Panc1 (cell line): ENCODE measurements at regions not wholly inside any gene's neighbourhood (a gene's known extent, or its start where the extent isn't known, plus 50 kb on each side); places are given as distances from the start of the nearest gene placed in this dataset.

Experiments used
- ATAC-seq: fragments of 200-7000 bp; cut with Tn5 transposase; 2 replicates; pipeline ENCODE4 v1.9.1; 2020; ENCODE audit warnings: mild to moderate bottlenecking, moderate library complexity
- BruUV-seq: library from RNA; stranded (reverse); fragments of 400-500 nt; replicated peaks from 2 replicates; lab custom pipeline; 2021; lab: Mats Ljungman, UMichigan
- CTCF ChIA-PET: fragments of 300-600 bp; sonication (Branson Sonifier 250); formaldehyde crosslinking; loops from one replicate; lab custom pipeline; 2022; ENCODE audit warnings: antibody characterized with exemption; lab: Charles Lee
- POLR2A ChIA-PET: fragments of 300-600 bp; sonication (Branson Sonifier 250); formaldehyde crosslinking; loops from one replicate; lab custom pipeline; 2022; ENCODE audit warnings: antibody characterized with exemption; lab: Charles Lee
- DNase-seq: peaks from one replicate; pipeline ENCODE4 v3.0.0-alpha.2; 2010; ENCODE audit warnings: low read depth, low spot score
- H3K27ac ChIP-seq: 2 replicates; pipeline ENCODE4 v1.5.1; 2011; ENCODE audit warnings: mild to moderate bottlenecking, low read length, inconsistent platforms
- H3K27me3 ChIP-seq: fragments of 200-500 bp; sonication (Bioruptor generic); 2 replicates; pipeline ENCODE4 v1.6.0; 2014; ENCODE audit warnings: low read length, inconsistent platforms; ENCODE audit not compliant: control insufficient read depth, insufficient read depth
- H3K36me3 ChIP-seq: fragments of 200-500 bp; sonication (Bioruptor generic); 2 replicates; pipeline ENCODE4 v1.5.1; 2014; ENCODE audit warnings: inconsistent platforms, mild to moderate bottlenecking, low read length, moderate library complexity; ENCODE audit not compliant: control insufficient read depth, insufficient read depth
- H3K4me1 ChIP-seq: 2 replicates; pipeline ENCODE4 v1.5.1; 2011; ENCODE audit warnings: inconsistent platforms, mild to moderate bottlenecking, low read length, moderate library complexity; ENCODE audit not compliant: control insufficient read depth, insufficient read depth
- H3K4me3 ChIP-seq, 2 experiments: 2 replicates each; pipeline ENCODE4 v1.5.1; 2011 to 2012; ENCODE audit warnings: low read depth in 2 of 2, low read length in 2 of 2, mild to moderate bottlenecking in 2 of 2, inconsistent platforms in 1 of 2, moderate library complexity in 1 of 2
- H3K9me3 ChIP-seq: fragments of 200-500 bp; sonication (Bioruptor generic); 2 replicates; pipeline ENCODE4 v1.5.1; 2014; ENCODE audit warnings: low read depth, mild to moderate bottlenecking, inconsistent platforms, low read length, moderate library complexity; ENCODE audit not compliant: control insufficient read depth, insufficient read depth
- CTCF ChIP-seq: fragments of 450-650 bp; IDR thresholded peaks from 2 replicates; pipeline ENCODE4 v1.5.1; 2017; ENCODE audit warnings: mild to moderate bottlenecking
- POLR2AphosphoS5 ChIP-seq: IDR thresholded peaks from 2 replicates; pipeline ENCODE4 v1.6.1; 2012; ENCODE audit warnings: mild to moderate bottlenecking, low read depth, low read length, moderate library complexity
- SIN3A ChIP-seq: IDR thresholded peaks from 2 replicates; pipeline ENCODE4 v1.6.1; 2012; ENCODE audit warnings: low read depth, mild to moderate bottlenecking, low read length, moderate library complexity, borderline replicate concordance; ENCODE audit not compliant: insufficient read depth
- TCF7L2 ChIP-seq: IDR thresholded peaks from 2 replicates; pipeline ENCODE4 v1.6.1; 2011; ENCODE audit warnings: mild to moderate bottlenecking, low read depth, low read length, inconsistent platforms
- in situ Hi-C: cut with HindIII; loops from 2 replicates; pipeline ENCODE4 v1.10.0; 2016; ENCODE audit warnings: low sequenced_read_pairs, low pct_unique_long_range_greater_than_20kb
- intact Hi-C: fragments of 100-400 bp; cut with micrococcal nuclease; formaldehyde crosslinking; loops from one replicate; pipeline ENCODE4 v1.10.0; 2022; ENCODE audit not compliant: unreplicated experiment
- TF ChIP-seq, protein P1 (sequence below), 2 experiments: IDR thresholded peaks; 2 replicates each; pipeline ENCODE4 v1.6.1; 2011 to 2012; ENCODE audit warnings: low read depth in 2 of 2, control low read depth in 1 of 2, low read length in 1 of 2, mild to moderate bottlenecking in 1 of 2, moderate library complexity in 1 of 2; ENCODE audit not compliant: insufficient read depth in 1 of 2

GRCh38 chr10:61081301-61081700, 137.3 kb upstream of the RHOBTB1 start:
- in situ Hi-C loops (no loop called here), intact Hi-C loops (no loop called here)
- BruUV-seq = no TSS peak
- no peaks in the 10 kb centered on the region for H3K4me1 ChIP-seq
- ChIA-PET POLR2A (no interaction called here), CTCF (no interaction called here)
- peaks cover 2% of the 10 kb centered on the region; the same call in 1 of the 2 replicates for H3K27me3 ChIP-seq
- H3K36me3 ChIP-seq = no peaks in the 10 kb centered on the region
- no peak overlapping the region for H3K27ac ChIP-seq
- no peak overlapping the region for H3K4me3 ChIP-seq
- DNase-seq = no peak
- TF ChIP-seq, protein P1, sequence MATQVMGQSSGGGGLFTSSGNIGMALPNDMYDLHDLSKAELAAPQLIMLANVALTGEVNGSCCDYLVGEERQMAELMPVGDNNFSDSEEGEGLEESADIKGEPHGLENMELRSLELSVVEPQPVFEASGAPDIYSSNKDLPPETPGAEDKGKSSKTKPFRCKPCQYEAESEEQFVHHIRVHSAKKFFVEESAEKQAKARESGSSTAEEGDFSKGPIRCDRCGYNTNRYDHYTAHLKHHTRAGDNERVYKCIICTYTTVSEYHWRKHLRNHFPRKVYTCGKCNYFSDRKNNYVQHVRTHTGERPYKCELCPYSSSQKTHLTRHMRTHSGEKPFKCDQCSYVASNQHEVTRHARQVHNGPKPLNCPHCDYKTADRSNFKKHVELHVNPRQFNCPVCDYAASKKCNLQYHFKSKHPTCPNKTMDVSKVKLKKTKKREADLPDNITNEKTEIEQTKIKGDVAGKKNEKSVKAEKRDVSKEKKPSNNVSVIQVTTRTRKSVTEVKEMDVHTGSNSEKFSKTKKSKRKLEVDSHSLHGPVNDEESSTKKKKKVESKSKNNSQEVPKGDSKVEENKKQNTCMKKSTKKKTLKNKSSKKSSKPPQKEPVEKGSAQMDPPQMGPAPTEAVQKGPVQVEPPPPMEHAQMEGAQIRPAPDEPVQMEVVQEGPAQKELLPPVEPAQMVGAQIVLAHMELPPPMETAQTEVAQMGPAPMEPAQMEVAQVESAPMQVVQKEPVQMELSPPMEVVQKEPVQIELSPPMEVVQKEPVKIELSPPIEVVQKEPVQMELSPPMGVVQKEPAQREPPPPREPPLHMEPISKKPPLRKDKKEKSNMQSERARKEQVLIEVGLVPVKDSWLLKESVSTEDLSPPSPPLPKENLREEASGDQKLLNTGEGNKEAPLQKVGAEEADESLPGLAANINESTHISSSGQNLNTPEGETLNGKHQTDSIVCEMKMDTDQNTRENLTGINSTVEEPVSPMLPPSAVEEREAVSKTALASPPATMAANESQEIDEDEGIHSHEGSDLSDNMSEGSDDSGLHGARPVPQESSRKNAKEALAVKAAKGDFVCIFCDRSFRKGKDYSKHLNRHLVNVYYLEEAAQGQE (IDR thresholded peaks at IDR 0.05; ENCODE audit: insufficient read depth in 1 of 2, low read depth in 2 of 2, low read length in 1 of 2) = no peak
- no peak for TF ChIP-seq CTCF
- TF ChIP-seq SIN3A = no peak
- no peak for TF ChIP-seq TCF7L2
- no peak for ATAC-seq
- H3K9me3 ChIP-seq = no peaks in the 10 kb centered on the region

DNA sequence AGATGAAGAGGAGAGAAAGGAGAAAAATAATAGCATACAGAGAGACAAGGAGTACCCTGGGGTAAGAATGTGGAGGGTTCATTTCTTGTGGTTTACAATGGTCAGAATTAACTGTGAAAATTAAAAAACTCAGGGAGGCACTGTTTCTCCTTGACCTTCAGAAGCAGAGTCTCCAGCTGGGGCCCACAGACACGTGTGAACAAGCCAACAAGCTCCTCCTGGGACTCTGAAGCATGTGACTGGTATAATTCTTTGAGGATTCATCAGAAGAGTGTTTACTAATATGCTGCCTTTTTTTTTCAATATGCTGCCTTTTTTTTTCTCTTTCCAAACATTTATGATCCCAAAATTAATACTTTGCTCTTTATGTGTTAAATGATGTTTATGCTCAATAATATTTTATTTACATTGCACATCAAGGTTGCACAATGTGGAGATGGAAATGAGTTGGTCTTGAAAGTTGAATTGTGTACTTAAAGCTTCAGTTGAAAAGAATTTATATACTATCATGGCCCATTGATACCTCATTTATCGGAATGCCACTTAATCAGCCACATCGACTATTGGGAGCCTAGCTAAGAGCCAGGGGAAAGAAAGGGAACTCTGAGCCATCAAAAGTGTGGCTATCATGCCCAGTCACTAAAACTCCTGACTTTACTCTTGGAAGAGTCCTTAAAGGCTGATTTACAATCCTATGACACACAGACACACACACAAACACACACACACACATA, 134.7 kb upstream of the RHOBTB1 start:
- Histone ChIP-seq H3K4me1 (no peaks in the 10 kb centered on the region), H3K27ac (no peak overlapping the region), H3K9me3 (no peaks in the 10 kb centered on the region), H3K36me3 (no peaks in the 10 kb centered on the region), H3K4me3 (no peak overlapping the region), H3K27me3 (0 out of 2 replicates have a peak, but pooled peaks cover 2% of the 10 kb centered on the region)
- CTCF ChIA-PET = no interaction called here
- no TSS peak for BruUV-seq
- ATAC-seq (no peak), DNase-seq (no peak)
- intact Hi-C loops = no loop called here
- in situ Hi-C loops = no loop called here
- TF ChIP-seq CTCF (no peak), POLR2AphosphoS5 (no peak), SIN3A (no peak)
- TF ChIP-seq, protein P1 (IDR thresholded peaks at IDR 0.05; ENCODE audit: insufficient read depth in 1 of 2, low read depth in 2 of 2, low read length in 1 of 2) = no peak
- POLR2A ChIA-PET = no interaction called here
